NCI-H146 treated with DMSO at 0.1 percent for 48 hours (cell line): ENCODE measurements at regions not wholly inside any gene's neighbourhood (a gene's known extent, or its start where the extent isn't known, plus 50 kb on each side); places are given as distances from the start of the nearest gene placed in this dataset.

Experiments
- DNase-seq: peaks from one replicate; lab custom pipeline; 2025; ENCODE audit not compliant: unreplicated experiment; lab: John Stamatoyannopoulos, UW

DNA sequence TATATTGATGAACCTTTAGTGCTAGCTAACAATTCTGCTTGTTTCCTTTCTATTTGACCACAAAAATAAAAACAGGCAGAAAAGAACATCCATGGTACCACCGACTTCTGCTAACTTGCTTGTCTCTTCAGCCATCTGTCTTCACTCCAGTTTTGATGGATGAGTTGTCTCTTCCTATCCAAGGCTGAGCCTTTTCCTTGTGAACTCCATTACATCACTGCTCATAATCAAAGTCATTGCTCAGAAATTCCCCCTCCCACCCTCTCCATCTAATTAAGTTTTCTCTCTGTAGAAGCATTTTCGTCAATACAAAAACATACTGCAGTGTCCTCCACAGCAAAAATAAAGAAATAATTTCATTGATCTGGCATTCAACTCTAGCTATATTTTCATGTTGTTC lies 184.4 kb downstream of the SPCS3 start:
- DNase-seq, result no peak

DNA sequence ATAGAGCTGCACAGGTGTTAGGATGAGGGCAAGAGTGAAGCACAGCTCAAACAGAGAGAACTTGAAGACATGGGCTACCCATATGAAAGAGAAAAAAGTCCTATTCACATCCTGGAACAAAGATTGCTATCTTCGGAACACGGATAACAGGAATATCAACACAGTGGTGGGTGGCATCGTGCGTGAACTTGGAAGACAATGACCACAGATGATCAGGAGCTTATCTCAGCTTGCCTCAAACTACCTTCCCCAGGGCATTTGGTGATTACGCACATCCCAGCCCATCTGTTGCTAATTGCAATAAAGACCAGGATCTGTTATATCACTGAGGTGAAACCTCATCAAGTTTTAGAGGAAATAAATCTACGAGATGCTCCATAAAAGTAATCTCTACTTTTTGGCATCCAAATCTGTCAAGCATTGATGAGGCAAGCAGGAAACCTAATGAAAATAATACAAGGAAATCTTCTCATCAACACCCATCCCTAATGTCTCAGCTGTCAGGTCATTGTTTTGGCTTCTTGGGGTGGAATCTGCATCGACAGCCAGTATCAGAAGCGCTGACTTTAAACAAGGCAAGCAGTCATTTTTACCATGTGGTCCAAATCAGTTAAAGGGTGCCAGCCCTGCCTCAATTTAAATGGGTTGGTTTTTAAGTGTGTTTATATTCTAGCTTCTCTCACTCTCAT lies 188.2 kb downstream of the SPCS3 start:
- DNase-seq, result no peak

- no peak for DNase-seq
Observed at GRCh38 chr4:176508780-176509331, 189.1 kb downstream of the SPCS3 start.

DNA sequence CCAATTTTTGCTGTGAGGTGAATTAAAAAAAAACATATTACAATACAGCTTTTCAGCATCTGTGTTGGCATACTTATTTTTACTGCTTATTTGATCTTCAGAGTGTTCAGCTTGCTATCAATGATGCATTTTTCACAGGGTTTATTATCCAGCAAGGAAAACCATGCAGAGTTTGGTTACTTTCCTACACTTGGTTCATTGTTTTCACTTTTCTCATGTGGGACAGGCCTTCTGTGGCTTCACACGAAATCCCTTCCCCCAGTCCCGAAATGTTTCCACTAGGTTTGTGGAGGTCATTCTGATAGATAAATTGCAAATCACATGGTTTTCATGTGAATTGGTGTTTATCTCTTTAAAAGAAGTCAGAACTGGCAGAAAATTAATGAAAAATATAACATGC lies 205.8 kb downstream of the SPCS3 start:
- DNase-seq, result no peak

- DNase-seq, result no peak
Observed at GRCh38 chr4:176526704-176527103, 206.9 kb downstream of the SPCS3 start.

DNA sequence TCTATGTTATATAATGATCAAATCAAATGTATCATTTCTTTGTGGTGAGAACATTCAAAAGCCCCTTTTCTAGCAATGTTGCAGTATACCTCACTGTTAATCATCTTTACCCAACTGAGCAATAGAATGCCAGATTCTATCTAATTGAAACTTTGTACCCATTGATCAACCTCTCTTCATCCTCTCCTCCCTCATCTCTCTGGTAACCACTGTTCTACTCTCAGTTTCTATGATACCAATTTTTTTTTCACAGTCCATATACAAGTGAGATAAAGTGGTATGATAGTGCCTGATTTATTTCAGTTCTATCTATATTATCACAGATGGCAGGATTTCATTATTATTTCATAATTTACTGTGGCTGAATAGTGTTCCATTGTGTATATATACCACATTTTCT lies 209.8 kb downstream of the SPCS3 start:
- DNase-seq, result no peak

GRCh38 chr4:176533159-176533558 lies 213.4 kb downstream of the SPCS3 start:
- no peak for DNase-seq

GRCh38 chr4:176534566-176534965 lies 214.8 kb downstream of the SPCS3 start:
- no peak for DNase-seq

GRCh38 chr4:176538217-176538925 lies 218.6 kb downstream of the SPCS3 start:
- DNase-seq, result no peak

- no peak for DNase-seq
Observed at GRCh38 chr4:176539091-176539784, 219.5 kb downstream of the SPCS3 start.

- no peak for DNase-seq
Observed at GRCh38 chr4:176539785-176540175, 220.0 kb downstream of the SPCS3 start.

- no peak for DNase-seq
Observed at GRCh38 chr4:176540814-176541213, 221.0 kb downstream of the SPCS3 start.

DNA sequence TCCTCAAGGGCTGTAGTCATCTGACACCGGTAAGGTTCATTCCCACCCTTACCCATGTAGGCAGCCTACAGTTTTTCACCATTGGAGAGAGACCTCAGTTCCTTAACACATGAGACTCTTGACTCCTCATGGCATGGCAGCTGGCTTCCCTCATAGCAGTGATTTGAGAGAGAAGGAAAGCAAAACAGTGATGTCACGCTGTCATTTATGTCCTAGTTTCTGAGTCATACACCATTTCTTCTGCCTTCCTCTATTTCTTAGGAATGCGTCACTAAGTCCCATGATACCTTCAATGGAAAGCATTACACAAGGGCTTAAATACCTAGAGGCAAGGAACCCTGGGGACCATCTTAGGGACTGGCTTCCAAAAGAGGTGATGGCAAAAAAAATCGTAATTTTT lies 226.1 kb downstream of the SPCS3 start:
- DNase-seq, result no peak

GRCh38 chr4:176546975-176547374 lies 227.2 kb downstream of the SPCS3 start:
- no peak for DNase-seq

- DNase-seq, result no peak
Observed at GRCh38 chr4:176548571-176548970, 228.8 kb downstream of the SPCS3 start.

GRCh38 chr4:176549161-176549865 lies 229.5 kb downstream of the SPCS3 start:
- DNase-seq, result no peak

- DNase-seq, result no peak
Observed at GRCh38 chr4:176558661-176559060, 234.1 kb downstream of the VEGFC start.

DNA sequence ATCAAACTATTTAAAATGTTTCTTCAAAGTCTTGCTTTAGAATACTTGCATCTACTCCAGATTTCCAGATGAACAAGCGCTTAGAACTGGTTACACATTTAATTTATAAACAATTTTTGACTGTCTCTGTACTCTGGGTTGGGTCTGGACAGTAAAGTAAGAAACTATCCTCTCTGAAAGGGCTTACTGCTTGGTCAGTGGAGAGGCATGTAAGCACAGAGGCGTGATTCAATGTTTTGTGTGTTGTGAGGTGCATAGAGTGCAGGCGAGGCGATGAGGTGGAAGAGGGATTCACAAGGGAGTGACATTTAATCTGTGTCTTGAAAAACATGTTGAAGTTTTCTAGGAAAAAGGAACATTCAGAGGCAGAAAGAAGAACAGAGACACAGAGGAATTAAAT lies 231.4 kb downstream of the VEGFC start:
- no peak for DNase-seq

DNA sequence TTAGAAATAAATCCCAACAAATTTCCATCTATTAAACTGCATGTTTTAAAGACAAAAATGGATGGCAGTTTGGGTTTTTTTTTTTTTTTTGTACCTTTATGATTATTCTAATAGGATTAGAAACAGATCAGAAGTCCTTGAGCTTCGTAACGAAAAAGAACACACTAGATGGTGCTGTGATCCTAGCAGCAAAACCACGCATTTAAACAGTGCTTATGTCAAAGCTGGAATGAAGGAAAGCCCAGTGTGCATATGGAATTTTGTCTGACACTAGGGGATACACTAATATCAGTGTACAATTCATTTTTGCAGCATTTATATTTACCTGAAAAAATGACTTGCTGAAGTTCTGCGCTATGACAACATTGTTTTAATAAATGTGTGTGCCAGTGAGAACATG lies 229.1 kb downstream of the VEGFC start:
- no peak for DNase-seq

- no peak for DNase-seq
Observed at GRCh38 chr4:176565049-176565448, 227.7 kb downstream of the VEGFC start.

DNA sequence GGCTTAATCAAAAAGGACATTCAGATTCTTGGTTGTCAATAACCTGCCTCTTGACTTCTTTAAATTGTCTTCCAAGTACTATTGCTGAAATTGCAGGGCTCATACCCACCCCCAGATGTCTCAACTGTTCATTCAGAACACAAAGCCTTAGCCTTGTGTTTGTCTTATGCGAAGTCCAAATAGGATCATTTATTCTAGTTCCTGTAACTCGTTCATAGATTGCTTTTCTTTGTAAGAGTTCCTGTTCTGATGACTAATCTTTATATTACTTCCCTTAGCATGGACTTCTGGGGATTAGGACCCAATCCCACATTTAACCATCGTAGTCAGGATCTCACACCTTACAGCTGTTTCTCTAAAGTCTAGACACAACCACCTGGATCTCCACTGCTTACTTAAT lies 226.0 kb downstream of the VEGFC start:
- DNase-seq, result no peak
